Ectodermal cell (in vitro differentiated cells): ENCODE measurements at regions not wholly inside any gene's neighbourhood (a gene's known extent, or its start where the extent isn't known, plus 50 kb on each side); places are given as distances from the start of the nearest gene placed in this dataset.
"Not testable (repeated sequence)": the region's sequence is repeated elsewhere in the genome, so short reads cannot be mapped to it uniquely, and the experiment has no call there.

Experiments
- H3K27ac ChIP-seq: 2 replicates; pipeline ENCODE4 v1.7.0; 2013; ENCODE audit warnings: mild to moderate bottlenecking, low read depth, low read length; ENCODE audit not compliant: insufficient read depth, poor library complexity, severe bottlenecking
- H3K27me3 ChIP-seq: 2 replicates; pipeline ENCODE4 v1.7.0; 2013; ENCODE audit warnings: mild to moderate bottlenecking, low read length; ENCODE audit not compliant: insufficient read depth, control insufficient read depth, poor library complexity, severe bottlenecking
- H3K36me3 ChIP-seq: one replicate; pipeline ENCODE4 v1.7.0; 2013; ENCODE audit warnings: low read length; ENCODE audit not compliant: control insufficient read depth, insufficient read depth
- H3K4me1 ChIP-seq: one replicate; pipeline ENCODE4 v1.7.0; 2013; ENCODE audit warnings: low read length; ENCODE audit not compliant: control insufficient read depth, insufficient read depth
- H3K4me3 ChIP-seq: 2 replicates; pipeline ENCODE4 v1.7.0; 2013; ENCODE audit warnings: low read depth, low read length, control low read depth; ENCODE audit not compliant: insufficient read depth
- H3K9me3 ChIP-seq: 2 replicates; pipeline ENCODE4 v1.7.0; 2013; ENCODE audit warnings: mild to moderate bottlenecking, low read length, moderate library complexity; ENCODE audit not compliant: control insufficient read depth
- WGBS, 2 experiments: methylation state at CpG; one replicate each; pipeline ENCODE4 v1.1.7; 2013; ENCODE audit warnings: missing lambda C conversion rate in 2 of 2; 5-methylcytosine and 5-hydroxymethylcytosine counted together

GRCh38 chr5:71792041-71792440, 73.0 kb downstream of the CARTPT start:
- H3K27ac ChIP-seq, H3K9me3 ChIP-seq: not testable (repeated sequence)
- 92 to 95% methylated on average over 2 of the region's 2 CpGs for WGBS, 2 experiments

GRCh38 chr5:71794061-71794695, 75.1 kb downstream of the CARTPT start:
- no peak overlapping the region for H3K4me3 ChIP-seq
- no peak overlapping the region for H3K27ac ChIP-seq
- 92 to 94% methylated on average over 37 of the region's 37 CpGs for WGBS, 2 experiments
- H3K27me3 ChIP-seq = no peaks in the 10 kb centered on the region
- H3K9me3 ChIP-seq = no peaks in the 10 kb centered on the region
- H3K36me3 ChIP-seq = no peaks in the 10 kb centered on the region
- no peaks in the 10 kb centered on the region for H3K4me1 ChIP-seq

More at GRCh38 chr5:71792041-71792440, 73.0 kb downstream of the CARTPT start:
- not testable (repeated sequence) for H3K36me3 ChIP-seq, H3K27me3 ChIP-seq, H3K4me3 ChIP-seq, H3K4me1 ChIP-seq

GRCh38 chr5:71802673-71803072, 83.6 kb downstream of the CARTPT start:
- no peaks in the 10 kb centered on the region for H3K36me3 ChIP-seq
- H3K27me3 ChIP-seq = no peaks in the 10 kb centered on the region
- H3K4me1 ChIP-seq = peaks cover under 1% of the 10 kb centered on the region
- H3K27ac ChIP-seq = no peak overlapping the region
- no peak overlapping the region for H3K4me3 ChIP-seq
- WGBS, 2 experiments = 91 to 92% methylated on average over 4 of the region's 4 CpGs
- H3K9me3 ChIP-seq = no peaks in the 10 kb centered on the region

GRCh38 chr5:71806711-71807110, 87.6 kb downstream of the CARTPT start:
- H3K4me3 ChIP-seq = no peak overlapping the region
- H3K27me3 ChIP-seq = no peaks in the 10 kb centered on the region
- H3K27ac ChIP-seq = no peak overlapping the region
- H3K9me3 ChIP-seq = no peaks in the 10 kb centered on the region
- 86 to 95% methylated on average over 1 of the region's 1 CpG for WGBS, 2 experiments
- no peaks in the 10 kb centered on the region for H3K36me3 ChIP-seq
- peaks cover 5% of the 10 kb centered on the region for H3K4me1 ChIP-seq

- H3K36me3 ChIP-seq = no peaks in the 10 kb centered on the region
- H3K27ac ChIP-seq = no peak overlapping the region
- WGBS, 2 experiments = 59 to 65% methylated on average over 3 of the region's 4 CpGs
Measured at GRCh38 chr5:71807909-71808308, 88.8 kb downstream of the CARTPT start.

GRCh38 chr5:71809446-71809845, 90.4 kb downstream of the CARTPT start:
- WGBS, 2 experiments = 86 to 95% methylated on average over 2 of the region's 2 CpGs
- no peak overlapping the region for H3K27ac ChIP-seq
- no peaks in the 10 kb centered on the region for H3K36me3 ChIP-seq
- no peaks in the 10 kb centered on the region for H3K27me3 ChIP-seq
- H3K9me3 ChIP-seq = no peaks in the 10 kb centered on the region
- H3K4me1 ChIP-seq = peaks cover 5% of the 10 kb centered on the region
- no peak overlapping the region for H3K4me3 ChIP-seq

More at GRCh38 chr5:71807909-71808308, 88.8 kb downstream of the CARTPT start:
- Histone ChIP-seq H3K27me3 (no peaks in the 10 kb centered on the region), H3K9me3 (no peaks in the 10 kb centered on the region), H3K4me1 (peaks cover 5% of the 10 kb centered on the region), H3K4me3 (no peak overlapping the region)

- no peaks in the 10 kb centered on the region for H3K27me3 ChIP-seq
- no peak overlapping the region for H3K4me3 ChIP-seq
- H3K9me3 ChIP-seq = no peaks in the 10 kb centered on the region
- H3K36me3 ChIP-seq = no peaks in the 10 kb centered on the region
- WGBS, 2 experiments = 72 to 77% methylated on average over 9 of the region's 9 CpGs
- H3K4me1 ChIP-seq = peaks cover 5% of the 10 kb centered on the region
- H3K27ac ChIP-seq = no peak overlapping the region
Measured at GRCh38 chr5:71810023-71810422, 90.9 kb downstream of the CARTPT start.

- Histone ChIP-seq H3K27ac (no peak overlapping the region), H3K9me3 (no peaks in the 10 kb centered on the region), H3K4me3 (no peak overlapping the region), H3K27me3 (no peaks in the 10 kb centered on the region), H3K36me3 (no peaks in the 10 kb centered on the region), H3K4me1 (peaks cover 5% of the 10 kb centered on the region)
- 84 to 85% methylated on average over 9 of the region's 9 CpGs for WGBS, 2 experiments
Measured at GRCh38 chr5:71810471-71811195, 91.6 kb downstream of the CARTPT start.

GRCh38 chr5:71811779-71812178, 92.7 kb downstream of the CARTPT start:
- Histone ChIP-seq H3K4me3 (no peak overlapping the region), H3K4me1 (peaks cover 5% of the 10 kb centered on the region), H3K27me3 (no peaks in the 10 kb centered on the region), H3K27ac (no peak overlapping the region), H3K9me3 (no peaks in the 10 kb centered on the region), H3K36me3 (no peaks in the 10 kb centered on the region)
- 97 to 98% methylated on average over 2 of the region's 2 CpGs for WGBS, 2 experiments

GRCh38 chr5:71816307-71816706, 97.2 kb downstream of the CARTPT start:
- Histone ChIP-seq H3K9me3 (no peaks in the 10 kb centered on the region), H3K4me3 (no peak overlapping the region), H3K27me3 (no peaks in the 10 kb centered on the region), H3K27ac (no peak overlapping the region), H3K36me3 (no peaks in the 10 kb centered on the region), H3K4me1 (no peaks in the 10 kb centered on the region)
- 90 to 94% methylated on average over 4 of the region's 4 CpGs for WGBS, 2 experiments
